Activated T-cell treated with anti-CD3 and anti-CD28 coated beads, Interleukin-2, amount 50 U/mL, for 24 hours (primary cell): ENCODE measurements at regions not wholly inside any gene's neighbourhood (a gene's known extent, or its start where the extent isn't known, plus 50 kb on each side); places are given as distances from the start of the nearest gene placed in this dataset.

Experiments used
- DNase-seq: peaks from one replicate; pipeline ENCODE4 v3.0.0-alpha.2; 2020
- H3K27ac Mint-ChIP-seq: 2 replicates; pipeline ENCODE4 v1.8.0; 2020; ENCODE audit warnings: mild to moderate bottlenecking, mixed read lengths
- H3K27me3 Mint-ChIP-seq: 2 replicates; pipeline ENCODE4 v1.8.0; 2020; ENCODE audit warnings: mixed read lengths
- H3K36me3 Mint-ChIP-seq: 2 replicates; pipeline ENCODE4 v1.8.0; 2020; ENCODE audit warnings: low read depth, mixed read lengths
- H3K4me1 Mint-ChIP-seq: 2 replicates; pipeline ENCODE4 v1.8.0; 2020; ENCODE audit warnings: low read depth, mixed read lengths
- H3K4me3 Mint-ChIP-seq: 2 replicates; pipeline ENCODE4 v1.8.0; 2020; ENCODE audit warnings: mild to moderate bottlenecking, moderate library complexity, mixed read lengths
- H3K9me3 Mint-ChIP-seq: 2 replicates; pipeline ENCODE4 v1.8.0; 2020; ENCODE audit warnings: mixed read lengths

DNA sequence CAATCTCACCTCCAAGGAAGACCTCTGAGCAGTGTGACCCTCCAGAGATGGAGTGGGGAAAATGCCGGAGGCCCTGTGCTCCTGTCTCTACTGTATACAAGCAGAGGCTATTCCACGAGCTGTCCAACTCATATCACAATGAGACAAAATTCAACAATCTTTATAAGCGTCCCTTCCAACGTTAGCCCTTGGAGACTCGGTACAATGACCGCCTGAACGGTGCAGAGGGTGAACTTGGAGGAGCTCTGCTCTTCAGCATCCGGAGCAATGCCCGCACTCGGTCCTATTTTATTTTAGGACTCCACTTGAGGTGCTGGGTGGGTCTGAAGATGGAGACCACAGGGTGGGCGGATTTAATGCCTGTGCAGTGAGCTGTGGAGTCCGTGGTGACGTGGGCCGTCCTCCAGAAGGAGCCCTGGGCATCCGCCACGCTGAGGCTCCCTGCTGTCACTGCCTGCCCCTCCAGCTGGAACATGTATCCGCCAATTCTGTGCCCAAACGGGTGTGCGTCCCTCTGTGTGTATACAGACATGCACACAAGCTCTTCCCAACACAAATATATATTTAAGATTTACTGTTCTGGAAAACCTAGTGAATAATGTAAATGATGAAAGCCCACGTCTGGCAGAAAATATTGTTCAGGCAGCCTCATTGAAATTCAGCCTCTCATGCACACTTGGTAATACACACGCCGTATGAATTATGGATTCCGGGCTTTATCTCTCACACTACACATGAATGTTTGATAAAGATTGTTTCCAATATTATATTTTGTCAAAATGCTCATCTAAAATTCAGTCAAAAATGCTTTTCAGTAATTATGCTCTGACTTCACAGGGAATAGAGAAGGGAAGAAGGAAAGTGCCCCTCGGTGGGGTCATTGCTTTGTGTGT, 239.9 kb upstream of the ZMIZ1 start:
- H3K27ac Mint-ChIP-seq, result no peak overlapping the region
- H3K4me3 Mint-ChIP-seq, result no peak overlapping the region
- H3K36me3 Mint-ChIP-seq, result no peaks in the 10 kb centered on the region
- DNase-seq, result no peak
- H3K27me3 Mint-ChIP-seq, result peaks cover 23% of the 10 kb centered on the region
- H3K9me3 Mint-ChIP-seq, result peaks cover 2% of the 10 kb centered on the region
- no peaks in the 10 kb centered on the region for H3K4me1 Mint-ChIP-seq

- H3K4me1 Mint-ChIP-seq, result no peaks in the 10 kb centered on the region
- no peaks in the 10 kb centered on the region for H3K36me3 Mint-ChIP-seq
- no peak overlapping the region for H3K4me3 Mint-ChIP-seq
- H3K27ac Mint-ChIP-seq, result no peak overlapping the region
- no peak for DNase-seq
- H3K27me3 Mint-ChIP-seq, result peaks cover 29% of the 10 kb centered on the region
- H3K9me3 Mint-ChIP-seq, result peaks cover 2% of the 10 kb centered on the region
Measured at GRCh38 chr10:78829565-78829964, 239.2 kb upstream of the ZMIZ1 start.

DNA sequence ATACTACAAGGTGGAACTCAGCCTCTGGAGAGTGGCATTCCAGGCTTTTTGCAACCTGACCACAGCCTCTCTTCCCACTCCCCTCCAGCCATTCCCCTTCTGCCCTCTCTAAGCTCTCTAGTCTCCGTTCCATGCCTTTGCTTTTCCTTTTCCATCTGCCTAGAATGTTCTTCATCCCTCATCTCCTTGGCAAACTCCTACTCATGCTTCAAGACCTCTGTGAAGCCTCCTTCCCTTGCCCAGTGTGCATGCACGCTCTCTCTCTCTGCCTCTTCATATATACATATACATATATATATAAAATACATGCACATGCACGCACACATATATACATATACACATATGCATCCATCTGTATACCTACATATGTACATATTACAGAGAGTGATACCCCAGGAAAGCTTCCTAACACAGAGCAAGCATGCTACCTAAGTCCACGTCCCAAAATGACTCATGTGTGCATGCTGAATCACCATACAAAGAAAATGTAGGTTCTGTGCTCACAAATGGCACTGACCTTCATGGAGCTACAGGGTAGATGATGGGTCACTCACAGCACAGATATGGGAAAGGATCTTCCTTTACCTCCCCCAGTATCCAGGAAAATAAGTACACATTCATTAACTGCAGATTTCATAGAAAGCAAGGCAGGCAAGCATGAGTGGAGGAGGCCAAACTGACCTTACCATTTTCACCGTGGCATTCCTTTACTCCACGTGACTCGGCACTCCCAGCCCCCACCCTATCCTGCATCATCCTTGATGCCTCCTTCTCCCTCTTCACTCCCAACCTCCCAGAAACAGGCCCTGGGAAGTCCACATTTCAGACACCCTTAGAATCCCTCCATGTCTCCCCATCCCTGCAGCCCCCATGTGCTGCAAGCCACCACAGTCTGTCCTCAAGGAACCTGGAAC, 238.4 kb upstream of the ZMIZ1 start:
- H3K4me1 Mint-ChIP-seq, result no peaks in the 10 kb centered on the region
- H3K4me3 Mint-ChIP-seq, result no peak overlapping the region
- DNase-seq, result no peak
- no peaks in the 10 kb centered on the region for H3K36me3 Mint-ChIP-seq
- peaks cover 33% of the 10 kb centered on the region for H3K27me3 Mint-ChIP-seq
- H3K27ac Mint-ChIP-seq, result no peak overlapping the region
- H3K9me3 Mint-ChIP-seq, result peaks cover 2% of the 10 kb centered on the region

DNA sequence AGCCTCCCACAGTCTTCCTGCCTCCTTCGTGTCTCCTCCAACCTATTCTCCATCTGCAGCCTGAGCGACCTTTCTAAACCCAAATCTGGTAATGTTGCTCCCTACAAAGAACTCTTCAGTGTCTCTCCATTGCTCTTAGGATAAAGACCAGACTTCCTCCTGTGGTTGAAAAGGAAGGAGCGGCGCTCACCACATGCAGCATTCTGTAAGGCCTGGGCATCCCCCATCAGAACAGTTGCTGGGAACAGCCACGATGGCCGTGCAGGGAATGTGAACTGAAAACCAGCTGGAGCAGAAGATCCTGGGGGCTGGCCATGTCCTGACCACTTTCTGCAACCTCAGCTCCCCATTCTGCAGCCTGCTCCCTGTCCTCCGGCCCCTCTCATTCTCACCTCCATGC, 237.8 kb upstream of the ZMIZ1 start:
- no peak overlapping the region for H3K27ac Mint-ChIP-seq
- no peaks in the 10 kb centered on the region for H3K36me3 Mint-ChIP-seq
- H3K4me3 Mint-ChIP-seq, result no peak overlapping the region
- H3K4me1 Mint-ChIP-seq, result no peaks in the 10 kb centered on the region
- H3K27me3 Mint-ChIP-seq, result peaks cover 39% of the 10 kb centered on the region
- H3K9me3 Mint-ChIP-seq, result peaks cover 2% of the 10 kb centered on the region
- DNase-seq, result no peak

DNA sequence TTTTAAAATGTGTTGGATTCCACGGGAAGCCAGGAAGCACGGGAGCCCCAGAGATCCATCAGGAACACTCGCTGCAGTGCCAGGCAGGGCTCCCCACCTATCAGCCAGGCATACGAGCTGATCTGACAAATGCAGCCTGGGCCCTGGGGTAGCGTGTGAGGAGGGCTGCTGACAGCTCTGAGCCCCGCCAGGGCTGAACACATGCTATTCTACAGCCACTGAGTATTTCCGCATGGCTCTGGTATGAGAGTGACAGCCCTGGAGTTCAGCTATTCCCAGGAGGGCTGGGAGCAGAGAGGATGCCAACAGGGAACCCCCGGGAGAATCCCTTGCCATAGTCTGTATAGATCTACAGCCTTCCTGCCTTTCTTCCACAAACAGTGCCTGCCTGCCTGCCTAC, 237.3 kb upstream of the ZMIZ1 start:
- DNase-seq, result no peak
- H3K36me3 Mint-ChIP-seq, result no peaks in the 10 kb centered on the region
- H3K9me3 Mint-ChIP-seq, result peaks cover 2% of the 10 kb centered on the region
- no peak overlapping the region for H3K4me3 Mint-ChIP-seq
- no peaks in the 10 kb centered on the region for H3K4me1 Mint-ChIP-seq
- H3K27me3 Mint-ChIP-seq, result peaks cover 43% of the 10 kb centered on the region
- no peak overlapping the region for H3K27ac Mint-ChIP-seq

- no peak overlapping the region for H3K27ac Mint-ChIP-seq
- H3K4me3 Mint-ChIP-seq, result no peak overlapping the region
- DNase-seq, result no peak
- no peaks in the 10 kb centered on the region for H3K36me3 Mint-ChIP-seq
- peaks cover 2% of the 10 kb centered on the region for H3K9me3 Mint-ChIP-seq
- H3K4me1 Mint-ChIP-seq, result no peaks in the 10 kb centered on the region
- H3K27me3 Mint-ChIP-seq, result peaks cover 46% of the 10 kb centered on the region
Measured at GRCh38 chr10:78832281-78832680, 236.5 kb upstream of the ZMIZ1 start.

GRCh38 chr10:78838141-78838657, 230.6 kb upstream of the ZMIZ1 start:
- peaks cover 25% of the 10 kb centered on the region for H3K27me3 Mint-ChIP-seq
- no peaks in the 10 kb centered on the region for H3K4me1 Mint-ChIP-seq
- DNase-seq, result no peak
- no peaks in the 10 kb centered on the region for H3K36me3 Mint-ChIP-seq
- no peak overlapping the region for H3K27ac Mint-ChIP-seq
- no peak overlapping the region for H3K4me3 Mint-ChIP-seq
- H3K9me3 Mint-ChIP-seq, result peaks cover 2% of the 10 kb centered on the region

GRCh38 chr10:78843495-78843894, 225.3 kb upstream of the ZMIZ1 start:
- H3K4me3 Mint-ChIP-seq, result no peak overlapping the region
- H3K27me3 Mint-ChIP-seq, result no peaks in the 10 kb centered on the region
- H3K4me1 Mint-ChIP-seq, result no peaks in the 10 kb centered on the region
- no peaks in the 10 kb centered on the region for H3K9me3 Mint-ChIP-seq
- no peak for DNase-seq
- H3K36me3 Mint-ChIP-seq, result no peaks in the 10 kb centered on the region
- no peak overlapping the region for H3K27ac Mint-ChIP-seq

- no peak overlapping the region for H3K27ac Mint-ChIP-seq
- H3K27me3 Mint-ChIP-seq, result no peaks in the 10 kb centered on the region
- H3K9me3 Mint-ChIP-seq, result no peaks in the 10 kb centered on the region
- no peaks in the 10 kb centered on the region for H3K4me1 Mint-ChIP-seq
- H3K4me3 Mint-ChIP-seq, result no peak overlapping the region
- H3K36me3 Mint-ChIP-seq, result no peaks in the 10 kb centered on the region
- no peak for DNase-seq
Measured at GRCh38 chr10:78844960-78845607, 223.7 kb upstream of the ZMIZ1 start.

GRCh38 chr10:78846071-78846470, 222.7 kb upstream of the ZMIZ1 start:
- H3K4me3 Mint-ChIP-seq, result no peak overlapping the region
- no peak for DNase-seq
- H3K9me3 Mint-ChIP-seq, result no peaks in the 10 kb centered on the region
- no peaks in the 10 kb centered on the region for H3K27me3 Mint-ChIP-seq
- H3K36me3 Mint-ChIP-seq, result no peaks in the 10 kb centered on the region
- H3K27ac Mint-ChIP-seq, result no peak overlapping the region
- H3K4me1 Mint-ChIP-seq, result no peaks in the 10 kb centered on the region

DNA sequence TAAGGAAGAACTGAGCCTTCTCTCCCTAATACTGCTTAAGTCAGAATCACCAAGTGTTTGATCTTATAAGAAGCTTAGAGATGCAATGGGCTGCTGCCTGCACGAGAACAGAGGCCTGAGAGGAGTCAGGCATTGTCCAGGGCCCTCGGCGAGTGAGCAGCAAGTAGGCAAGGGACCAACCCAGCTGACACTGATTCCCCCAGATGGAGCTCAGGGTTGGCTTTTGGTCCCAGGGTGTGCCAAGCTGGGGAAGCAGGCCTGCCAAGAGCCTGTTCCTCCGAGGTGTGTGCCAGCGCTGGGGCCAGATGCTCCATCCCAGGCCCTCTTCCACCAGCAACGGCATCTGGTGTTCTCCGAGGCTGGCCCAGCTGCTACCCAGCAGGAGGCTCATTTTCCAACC, 222.0 kb upstream of the ZMIZ1 start:
- Mint-ChIP-seq H3K4me3 (no peak overlapping the region), H3K9me3 (no peaks in the 10 kb centered on the region), H3K36me3 (no peaks in the 10 kb centered on the region), H3K27me3 (no peaks in the 10 kb centered on the region), H3K4me1 (no peaks in the 10 kb centered on the region), H3K27ac (no peak overlapping the region)
- no peak for DNase-seq

DNA sequence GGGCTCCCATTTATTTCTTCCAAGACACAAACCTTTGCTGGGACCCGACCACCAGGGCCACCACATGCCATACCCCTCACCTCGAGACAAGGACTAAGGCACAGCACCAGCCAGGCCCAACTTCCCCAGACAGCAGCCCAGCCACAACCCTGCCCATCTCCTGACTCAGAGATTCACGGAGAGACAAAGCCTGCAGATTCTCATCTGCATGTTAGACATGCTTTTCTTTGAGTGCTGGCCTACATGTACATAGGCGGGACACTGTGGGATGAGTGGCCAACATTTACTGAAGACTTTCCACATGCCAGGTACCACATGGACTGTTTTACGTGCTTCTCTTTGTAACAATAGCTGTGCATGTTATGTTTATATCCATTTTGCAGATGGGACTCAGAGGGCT, 221.3 kb upstream of the ZMIZ1 start:
- Mint-ChIP-seq H3K27me3 (no peaks in the 10 kb centered on the region), H3K36me3 (no peaks in the 10 kb centered on the region), H3K9me3 (no peaks in the 10 kb centered on the region), H3K4me3 (no peak overlapping the region), H3K4me1 (no peaks in the 10 kb centered on the region), H3K27ac (no peak overlapping the region)
- no peak for DNase-seq

DNA sequence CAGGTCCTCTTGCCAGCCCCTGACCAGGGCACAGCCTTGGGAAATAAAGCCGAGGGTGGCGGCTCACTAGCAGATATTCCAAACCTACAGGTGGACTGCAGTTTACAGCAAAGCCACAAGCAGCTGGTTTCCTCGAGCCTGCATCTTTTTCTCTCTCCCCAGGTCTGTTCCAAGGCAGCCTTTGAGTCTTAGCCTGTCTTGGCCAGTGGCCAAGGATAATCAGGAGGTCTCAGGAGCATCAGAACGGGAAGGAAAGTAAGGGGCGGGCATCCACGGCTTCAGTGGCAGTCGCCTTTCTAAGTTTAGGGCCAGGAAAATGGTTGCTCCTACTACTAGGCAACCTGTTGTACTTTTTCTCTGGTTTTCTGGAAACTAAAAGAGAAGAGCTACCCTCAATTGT, 219.7 kb upstream of the ZMIZ1 start:
- Mint-ChIP-seq H3K9me3 (no peaks in the 10 kb centered on the region), H3K4me3 (no peak overlapping the region), H3K27ac (no peak overlapping the region), H3K36me3 (no peaks in the 10 kb centered on the region), H3K27me3 (no peaks in the 10 kb centered on the region), H3K4me1 (no peaks in the 10 kb centered on the region)
- DNase-seq, result no peak

GRCh38 chr10:78849731-78850130, 219.0 kb upstream of the ZMIZ1 start:
- Mint-ChIP-seq H3K27me3 (no peaks in the 10 kb centered on the region), H3K27ac (no peak overlapping the region), H3K4me3 (no peak overlapping the region)

More at GRCh38 chr10:78849731-78850130, 219.0 kb upstream of the ZMIZ1 start:
- no peaks in the 10 kb centered on the region for H3K4me1 Mint-ChIP-seq
- no peaks in the 10 kb centered on the region for H3K36me3 Mint-ChIP-seq
- no peaks in the 10 kb centered on the region for H3K9me3 Mint-ChIP-seq
- no peak for DNase-seq
